DMS53 (cell line): ENCODE measurements at regions not wholly inside any gene's neighbourhood (a gene's known extent, or its start where the extent isn't known, plus 50 kb on each side); places are given as distances from the start of the nearest gene placed in this dataset.
A peak's percentile ranks its signal among the peaks of the same experiment; 100 is the strongest.
"Not testable (repeated sequence)": the region's sequence is repeated elsewhere in the genome, so short reads cannot be mapped to it uniquely, and the experiment has no call there.

ENCODE experiments used
- DNase-seq: peaks from one replicate; lab custom pipeline; 2025; lab: John Stamatoyannopoulos, UW

GRCh38 chrX:141520750-141521149 is 63.8 kb downstream of the SPANXA1 start:
- DNase-seq = not testable (repeated sequence)

- not testable (repeated sequence) for DNase-seq
Measured at GRCh38 chrX:141475788-141476187, 108.8 kb downstream of the SPANXA1 start.

GRCh38 chrX:141469469-141469868 is 115.1 kb downstream of the SPANXA1 start:
- peak; percentile 16 for DNase-seq

- DNase-seq = no peak
Measured at GRCh38 chrX:141468940-141469339, 115.6 kb downstream of the SPANXA1 start.

GRCh38 chrX:141467442-141467841 is 117.1 kb downstream of the SPANXA1 start:
- peak; percentile 40 for DNase-seq

- DNase-seq = no peak
Measured at GRCh38 chrX:141455103-141455502, 129.4 kb downstream of the SPANXA1 start.

- no peak for DNase-seq
Measured at GRCh38 chrX:141443922-141444321, 140.6 kb downstream of the SPANXA1 start.

GRCh38 chrX:141439651-141440050 is 144.9 kb downstream of the SPANXA1 start:
- DNase-seq = no peak

- no peak for DNase-seq
Measured at GRCh38 chrX:141415889-141416288, 168.6 kb downstream of the SPANXA1 start.

GRCh38 chrX:141405853-141406492 is 163.7 kb upstream of the SPANXC start:
- peak; percentile 91 for DNase-seq

- DNase-seq = peak; percentile 66
Measured at GRCh38 chrX:141405486-141405852, 163.2 kb upstream of the SPANXC start.

- DNase-seq = no peak
Measured at GRCh38 chrX:141402897-141403610, 160.7 kb upstream of the SPANXC start.

- no peak for DNase-seq
Measured at GRCh38 chrX:141396536-141396935, 154.2 kb upstream of the SPANXC start.

GRCh38 chrX:141375011-141375760 is 132.9 kb upstream of the SPANXC start:
- no peak for DNase-seq

- no peak for DNase-seq
Measured at GRCh38 chrX:141341743-141342142, 99.4 kb upstream of the SPANXC start.

- DNase-seq = no peak
Measured at GRCh38 chrX:141341341-141341740, 99.0 kb upstream of the SPANXC start.

GRCh38 chrX:141320801-141321200 is 78.5 kb upstream of the SPANXC start:
- DNase-seq = no peak

- no peak for DNase-seq
Measured at GRCh38 chrX:141314441-141314840, 72.1 kb upstream of the SPANXC start.

- DNase-seq = no peak
Measured at GRCh38 chrX:141301017-141301416, 58.7 kb upstream of the SPANXC start.
